Psoas muscle (tissue), 7 donors: ENCODE measurements at regions not wholly inside any gene's neighbourhood (a gene's known extent, or its start where the extent isn't known, plus 50 kb on each side); places are given as distances from the start of the nearest gene placed in this dataset.

ENCODE experiments used
- ATAC-seq, 4 donors: fragments of 200-7000 bp; cut with Tn5 transposase; one replicate each; pipeline ENCODE4 v1.9.1; 2020; ENCODE audit warnings: moderate library complexity in 3 of 4, mild to moderate bottlenecking in 2 of 4
- DNase-seq, 2 donors: peaks; one replicate each; pipeline ENCODE4 v3.0.0-alpha.2; 2020
- H3K27ac ChIP-seq: fragments of 200-600 bp; one replicate; pipeline ENCODE4 v1.8.0; 2022
- H3K27me3 ChIP-seq, 3 donors: fragments of 200-600 bp in 1 of 3; one replicate each; pipeline versions ENCODE4 v1.6.1 to v1.8.0; 2013 to 2022; ENCODE audit warnings: low read length in 2 of 3, mild to moderate bottlenecking in 2 of 3, moderate library complexity in 1 of 3; ENCODE audit not compliant: insufficient read depth in 3 of 3
- H3K36me3 ChIP-seq, 2 donors: fragments of 200-600 bp in 1 of 2; one replicate each; pipeline versions ENCODE4 v1.6.1 to v1.8.0; 2013 to 2022; ENCODE audit warnings: low read depth in 1 of 2, mild to moderate bottlenecking in 1 of 2, moderate library complexity in 1 of 2; ENCODE audit not compliant: insufficient read depth in 1 of 2
- H3K4me1 ChIP-seq: fragments of 200-600 bp; one replicate; pipeline ENCODE4 v1.8.0; 2022
- H3K4me3 ChIP-seq: fragments of 200-600 bp; one replicate; pipeline ENCODE4 v1.8.0; 2022; ENCODE audit warnings: mild to moderate bottlenecking
- H3K9me3 ChIP-seq: fragments of 200-600 bp; one replicate; pipeline ENCODE4 v1.8.0; 2022
- CTCF ChIP-seq: fragments of 200-600 bp; IDR thresholded peaks from one replicate; pipeline ENCODE4 v1.8.0; 2022; ENCODE audit warnings: antibody characterized with exemption
- WGBS, 3 donors: extraction: QIAGEN DNeasy Blood & Tissue Kit; methylation state at CpG; one replicate each; pipeline versions ENCODE4 v1.1.6 to v1.1.7; 2013; 5-methylcytosine and 5-hydroxymethylcytosine counted together
- intact Hi-C, 2 donors: fragments of 100-400 bp; cut with DNase I; formaldehyde crosslinking; loops; one replicate each; pipeline versions ENCODE4 v1.11.0 to v1.14.2; 2022
- donor health status: healthy with polysubstance abuse.
- donor health status: DM: no; HTN: no; CAD: no; lungs with moderate emphysema.
- donor health status: Bipolar disorder and iron deficiency.
- donor health status: healthy.
- donor health status: DM: yes; HTN: yes; CAD: no.
- donor health status: DM: no; HTN: no; CAD: no.
- donor health status: DM: yes; HTN: yes; CAD: no.

GRCh38 chrX:7318241-7318640 is 170.3 kb upstream of the PUDP start:
- H3K27me3 ChIP-seq, result no peaks in the 10 kb centered on the region
- H3K9me3 ChIP-seq, result no peaks in the 10 kb centered on the region
- H3K4me3 ChIP-seq, result no peak overlapping the region
- WGBS, 3 donors, result 94 to 97% (median 95%) methylated on average over 7 of the region's 7 CpGs
- ATAC-seq (no peak), DNase-seq (no peak)
- H3K4me1 ChIP-seq, result peaks cover 3% of the 10 kb centered on the region
- intact Hi-C loops, result no loop called here
- no peak overlapping the region for H3K27ac ChIP-seq
- H3K36me3 ChIP-seq, result no peaks in the 10 kb centered on the region
- no peak for TF ChIP-seq CTCF

- ATAC-seq (peak; percentile 70 to 78 (median 74)), DNase-seq (no peak)
- Histone ChIP-seq H3K4me1 (peaks cover 3% of the 10 kb centered on the region), H3K4me3 (no peak overlapping the region), H3K36me3 (no peaks in the 10 kb centered on the region), H3K9me3 (no peaks in the 10 kb centered on the region), H3K27ac (peak overlapping the region; percentile 41), H3K27me3 (no peaks in the 10 kb centered on the region)
- intact Hi-C loops, result no loop called here
- no peak for TF ChIP-seq CTCF
- WGBS, 3 donors, result 24 to 44% (median 37%) methylated on average over 2 of the region's 2 CpGs
Measured at GRCh38 chrX:7316887-7317286, 168.9 kb upstream of the PUDP start.

- intact Hi-C loops, result no loop called here
- DNase-seq (no peak), ATAC-seq (no peak)
- Histone ChIP-seq H3K9me3 (no peaks in the 10 kb centered on the region), H3K27ac (peak overlapping the region; percentile 41), H3K36me3 (no peaks in the 10 kb centered on the region), H3K4me1 (peaks cover 3% of the 10 kb centered on the region), H3K27me3 (no peaks in the 10 kb centered on the region), H3K4me3 (no peak overlapping the region)
- no peak for TF ChIP-seq CTCF
Measured at GRCh38 chrX:7316280-7316679, 168.3 kb upstream of the PUDP start.

- H3K27ac ChIP-seq, result peak overlapping the region; percentile 42
- H3K27me3 ChIP-seq, result no peaks in the 10 kb centered on the region
- intact Hi-C loops, result no loop called here
- 53 to 59% (median 54%) methylated on average over 4 of the region's 4 CpGs for WGBS, 3 donors
- H3K4me1 ChIP-seq, result peaks cover 3% of the 10 kb centered on the region
- no peaks in the 10 kb centered on the region for H3K9me3 ChIP-seq
- H3K36me3 ChIP-seq, result no peaks in the 10 kb centered on the region
- no peak for DNase-seq
- no peak overlapping the region for H3K4me3 ChIP-seq
- no peak for TF ChIP-seq CTCF
- ATAC-seq, result peak in 2 of 4 donors; percentile 57 to 68
Measured at GRCh38 chrX:7314425-7314824, 166.5 kb upstream of the PUDP start.

- intact Hi-C loops, result no loop called here
- H3K4me3 ChIP-seq, result no peak overlapping the region
- WGBS, 3 donors, result 97 to 100% (median 100%) methylated on average over 1 of the region's 1 CpG
- DNase-seq, result no peak
- H3K27me3 ChIP-seq, result no peaks in the 10 kb centered on the region
- H3K27ac ChIP-seq, result no peak overlapping the region
- no peaks in the 10 kb centered on the region for H3K4me1 ChIP-seq
- peaks cover 0 to 14% of the 10 kb centered on the region in 2 donors for H3K36me3 ChIP-seq
- H3K9me3 ChIP-seq, result no peaks in the 10 kb centered on the region
- TF ChIP-seq CTCF, result no peak
- ATAC-seq, result no peak
Measured at GRCh38 chrX:7307720-7308119, 159.8 kb upstream of the PUDP start.
